IgD-negative memory B cell (primary cell): ENCODE measurements at regions not wholly inside any gene's neighbourhood (a gene's known extent, or its start where the extent isn't known, plus 50 kb on each side); places are given as distances from the start of the nearest gene placed in this dataset.
"Not testable (repeated sequence)": the region's sequence is repeated elsewhere in the genome, so short reads cannot be mapped to it uniquely, and the experiment has no call there.

Experiments used
- H3K27ac Mint-ChIP-seq, 3 donors: one replicate each; pipeline ENCODE4 v1.8.0; 2020 to 2022; ENCODE audit warnings: mild to moderate bottlenecking in 3 of 3, mixed read lengths in 3 of 3, moderate library complexity in 1 of 3
- H3K27me3 Mint-ChIP-seq: one replicate; pipeline ENCODE4 v1.8.0; 2021; ENCODE audit warnings: mixed read lengths
- H3K36me3 Mint-ChIP-seq: one replicate; pipeline ENCODE4 v1.8.0; 2020; ENCODE audit warnings: mild to moderate bottlenecking, mixed read lengths
- H3K4me1 Mint-ChIP-seq, 3 donors: one replicate each; pipeline ENCODE4 v1.8.0; 2020 to 2022; ENCODE audit warnings: mixed read lengths in 3 of 3, mild to moderate bottlenecking in 1 of 3
- H3K4me3 Mint-ChIP-seq, 4 donors: one replicate each; pipeline ENCODE4 v1.8.0; 2020 to 2022; ENCODE audit warnings: mild to moderate bottlenecking in 4 of 4, mixed read lengths in 4 of 4, moderate library complexity in 3 of 4
- H3K9me3 Mint-ChIP-seq, 3 donors: one replicate each; pipeline ENCODE4 v1.8.0; 2020 to 2021; ENCODE audit warnings: mixed read lengths in 3 of 3, mild to moderate bottlenecking in 1 of 3

GRCh38 chr1:30586671-30587070, 136.7 kb downstream of the MATN1 start:
- peaks cover 2 to 8% (median 4%) of the 10 kb centered on the region in 3 donors for H3K9me3 Mint-ChIP-seq
- H3K4me3 Mint-ChIP-seq, result no peak overlapping the region
- peaks cover 0 to 2% (median 0%) of the 10 kb centered on the region in 3 donors for H3K4me1 Mint-ChIP-seq
- no peak overlapping the region for H3K27ac Mint-ChIP-seq
- peaks cover 4% of the 10 kb centered on the region for H3K36me3 Mint-ChIP-seq
- peaks cover 22% of the 10 kb centered on the region for H3K27me3 Mint-ChIP-seq

DNA sequence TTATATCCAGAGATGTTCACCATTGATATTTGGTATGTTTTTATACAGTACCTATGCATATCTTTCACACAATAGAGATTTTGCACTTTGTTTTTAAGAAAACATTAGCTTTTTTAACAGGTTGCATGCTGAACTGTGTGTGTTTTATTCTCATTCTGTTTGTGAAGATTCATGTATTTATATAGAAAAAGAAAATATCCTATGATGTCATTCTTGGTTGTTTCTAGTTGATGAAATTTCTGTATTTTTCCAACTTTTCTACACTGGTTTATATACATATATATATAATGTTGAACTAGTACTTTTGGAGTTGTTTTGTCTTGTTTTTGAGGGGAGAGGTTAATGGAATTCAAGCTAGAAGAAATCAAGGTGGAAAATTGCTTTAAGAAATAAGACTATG, 143.8 kb downstream of the MATN1 start:
- Mint-ChIP-seq H3K4me1 (no peaks in the 10 kb centered on the region), H3K27me3 (peaks cover 14% of the 10 kb centered on the region), H3K9me3 (peaks cover 2 to 6% (median 4%) of the 10 kb centered on the region in 3 donors), H3K4me3 (no peak overlapping the region), H3K36me3 (no peaks in the 10 kb centered on the region), H3K27ac (no peak overlapping the region)

- Mint-ChIP-seq H3K27me3 (peaks cover 10% of the 10 kb centered on the region), H3K4me3 (no peak overlapping the region), H3K27ac (no peak overlapping the region), H3K9me3 (no peaks in the 10 kb centered on the region), H3K4me1 (no peaks in the 10 kb centered on the region), H3K36me3 (no peaks in the 10 kb centered on the region)
These were observed 148.3 kb downstream of the MATN1 start for GRCh38 chr1:30575066-30575465.

DNA sequence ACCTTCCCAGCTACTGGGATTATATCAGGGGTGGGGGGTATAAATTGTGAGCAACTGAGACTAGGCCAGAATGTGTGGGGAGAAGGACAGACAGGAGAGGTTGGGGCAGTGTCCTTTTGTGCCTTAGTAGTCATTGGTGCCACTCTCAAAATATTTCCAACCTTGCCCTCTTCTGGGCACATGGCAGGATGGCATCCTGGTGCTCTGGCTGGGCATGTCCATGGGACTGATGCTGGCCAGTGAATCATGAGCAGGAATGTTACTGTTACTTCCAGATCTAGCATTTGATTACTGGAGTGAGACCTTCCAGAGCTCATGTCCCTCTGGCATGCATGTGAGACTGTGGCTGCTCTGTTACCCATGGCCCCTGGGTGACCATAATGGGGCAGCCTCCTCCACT, 151.2 kb downstream of the MATN1 start:
- no peak overlapping the region for H3K4me3 Mint-ChIP-seq
- peaks cover 13% of the 10 kb centered on the region for H3K27me3 Mint-ChIP-seq
- peaks cover 0 to 3% (median 0%) of the 10 kb centered on the region in 3 donors for H3K4me1 Mint-ChIP-seq
- no peak overlapping the region for H3K27ac Mint-ChIP-seq
- peaks cover 0 to 6% (median 0%) of the 10 kb centered on the region in 3 donors for H3K9me3 Mint-ChIP-seq
- H3K36me3 Mint-ChIP-seq, result peaks cover 4% of the 10 kb centered on the region

- Mint-ChIP-seq H3K27ac (no peak overlapping the region), H3K27me3 (peaks cover 13% of the 10 kb centered on the region), H3K4me1 (peaks cover 0 to 3% (median 0%) of the 10 kb centered on the region in 3 donors), H3K9me3 (peaks cover 0 to 6% (median 0%) of the 10 kb centered on the region in 3 donors), H3K36me3 (peaks cover 4% of the 10 kb centered on the region), H3K4me3 (no peak overlapping the region)
These were observed 152.0 kb downstream of the MATN1 start for GRCh38 chr1:30571380-30571779.

- peaks cover 0 to 3% (median 0%) of the 10 kb centered on the region in 3 donors for H3K4me1 Mint-ChIP-seq
- H3K4me3 Mint-ChIP-seq, result no peak overlapping the region
- H3K27me3 Mint-ChIP-seq, result peaks cover 13% of the 10 kb centered on the region
- peaks cover 5 to 6% (median 5%) of the 10 kb centered on the region in 3 donors for H3K9me3 Mint-ChIP-seq
- no peak overlapping the region for H3K27ac Mint-ChIP-seq
- H3K36me3 Mint-ChIP-seq, result peaks cover 4% of the 10 kb centered on the region
These were observed 154.0 kb downstream of the MATN1 start for GRCh38 chr1:30569384-30569783.

- H3K27ac Mint-ChIP-seq, result no peak overlapping the region
These were observed 160.8 kb downstream of the MATN1 start for GRCh38 chr1:30562559-30562958.

GRCh38 chr1:30551603-30552002, 171.8 kb downstream of the MATN1 start:
- peaks cover 10% of the 10 kb centered on the region for H3K27me3 Mint-ChIP-seq
- no peaks in the 10 kb centered on the region for H3K36me3 Mint-ChIP-seq
- H3K27ac Mint-ChIP-seq, result no peak overlapping the region
- H3K4me3 Mint-ChIP-seq, result no peak overlapping the region
- no peaks in the 10 kb centered on the region for H3K4me1 Mint-ChIP-seq
- H3K9me3 Mint-ChIP-seq, result peaks cover 4 to 10% (median 8%) of the 10 kb centered on the region in 3 donors

More at GRCh38 chr1:30562559-30562958, 160.8 kb downstream of the MATN1 start:
- Mint-ChIP-seq H3K4me3 (no peak overlapping the region), H3K27me3 (peaks cover 5% of the 10 kb centered on the region), H3K9me3 (peaks cover 14 to 43% (median 18%) of the 10 kb centered on the region in 3 donors), H3K4me1 (no peaks in the 10 kb centered on the region), H3K36me3 (peaks cover 2% of the 10 kb centered on the region)

DNA sequence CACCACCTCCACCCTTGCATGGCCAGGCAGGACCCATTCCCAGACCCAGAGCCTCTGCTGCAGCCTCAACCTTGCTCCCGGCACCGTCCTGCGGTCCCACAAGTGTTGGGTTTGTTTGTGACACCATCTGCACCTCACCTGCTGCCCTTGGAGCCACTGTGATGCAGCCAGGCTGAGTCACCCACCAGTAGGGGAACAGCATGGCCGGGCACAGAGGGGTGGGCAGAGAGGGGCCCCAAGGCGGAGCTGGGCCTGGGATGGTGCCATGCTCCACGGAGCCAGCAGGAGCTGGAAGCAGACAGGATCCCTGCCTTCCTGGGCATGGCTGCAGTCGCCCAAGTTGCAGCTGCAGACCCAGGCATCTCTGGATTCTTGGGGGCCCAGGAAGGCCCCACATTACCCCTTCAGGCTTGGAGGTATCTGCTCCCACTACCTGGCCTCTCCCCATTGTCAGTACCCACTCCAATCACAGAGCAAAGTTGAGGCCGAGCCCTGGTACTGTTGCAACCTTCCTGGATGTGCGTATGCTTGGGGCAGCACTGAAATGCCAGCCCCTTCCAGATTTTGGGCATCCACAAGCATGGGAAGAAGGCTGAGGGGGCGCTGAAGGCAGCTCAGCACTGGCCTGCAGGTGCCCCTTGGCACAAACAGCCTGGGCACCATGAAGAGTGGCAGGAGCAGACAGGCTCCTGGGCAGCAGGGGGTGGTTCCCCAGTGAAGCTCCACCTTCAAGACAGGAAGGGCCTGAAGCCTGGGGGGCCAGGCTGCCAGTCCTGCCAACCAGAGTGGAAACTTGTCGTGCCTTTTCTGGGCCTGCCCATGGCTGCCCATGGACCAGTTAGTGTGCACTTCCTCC, 172.8 kb downstream of the MATN1 start:
- H3K9me3 Mint-ChIP-seq, result peaks cover 4 to 7% (median 6%) of the 10 kb centered on the region in 3 donors
- no peaks in the 10 kb centered on the region for H3K36me3 Mint-ChIP-seq
- no peaks in the 10 kb centered on the region for H3K4me1 Mint-ChIP-seq
- H3K27me3 Mint-ChIP-seq, result peaks cover 6% of the 10 kb centered on the region
- no peak overlapping the region for H3K4me3 Mint-ChIP-seq
- H3K27ac Mint-ChIP-seq, result no peak overlapping the region

DNA sequence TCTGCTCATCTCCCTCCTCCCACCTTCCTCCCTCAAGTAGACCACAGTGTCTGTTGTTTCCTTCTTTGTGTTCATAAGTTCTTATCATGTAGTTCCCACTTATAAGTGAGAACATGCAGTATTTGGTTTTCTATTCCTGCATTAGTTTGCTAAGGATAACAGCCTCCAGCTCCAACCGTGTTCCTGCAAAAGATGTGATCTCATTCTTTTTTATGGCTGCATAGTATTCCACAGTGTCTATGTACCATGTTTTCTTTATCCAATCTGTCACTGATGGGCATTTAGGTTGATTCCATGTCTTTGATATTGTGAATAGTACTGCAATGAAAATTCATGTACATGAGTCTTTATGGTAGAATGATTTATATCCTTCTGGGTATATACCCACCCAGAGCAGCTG, 173.5 kb downstream of the MATN1 start:
- H3K27me3 Mint-ChIP-seq, H3K4me1 Mint-ChIP-seq, H3K9me3 Mint-ChIP-seq, H3K4me3 Mint-ChIP-seq, H3K36me3 Mint-ChIP-seq, H3K27ac Mint-ChIP-seq: not testable (repeated sequence)

DNA sequence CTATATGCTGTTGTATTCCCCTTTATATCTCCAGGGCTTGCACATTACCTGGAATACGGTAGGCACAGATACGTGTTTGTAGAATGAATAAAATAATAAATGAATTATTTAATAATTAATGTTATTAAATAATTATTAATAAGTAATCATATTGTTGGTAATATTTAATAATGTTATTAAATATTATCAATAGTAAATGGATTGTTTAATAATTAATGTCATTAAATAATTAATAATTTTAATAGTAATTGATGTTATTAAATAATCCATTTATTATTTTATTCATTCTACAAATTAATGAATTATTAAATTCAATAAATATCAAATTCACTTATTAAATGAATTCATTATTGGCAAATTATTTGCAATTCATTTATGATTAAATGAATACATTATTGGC, 175.1 kb downstream of the MATN1 start:
- Mint-ChIP-seq H3K27me3 (peaks cover 7% of the 10 kb centered on the region), H3K27ac (no peak overlapping the region), H3K4me1 (no peaks in the 10 kb centered on the region), H3K4me3 (no peak overlapping the region), H3K9me3 (peaks cover 4 to 7% (median 6%) of the 10 kb centered on the region in 3 donors), H3K36me3 (no peaks in the 10 kb centered on the region)

- not testable (repeated sequence) for H3K9me3 Mint-ChIP-seq, H3K27me3 Mint-ChIP-seq, H3K4me1 Mint-ChIP-seq, H3K36me3 Mint-ChIP-seq, H3K4me3 Mint-ChIP-seq, H3K27ac Mint-ChIP-seq
These were observed 176.1 kb downstream of the MATN1 start for GRCh38 chr1:30547326-30547725.

DNA sequence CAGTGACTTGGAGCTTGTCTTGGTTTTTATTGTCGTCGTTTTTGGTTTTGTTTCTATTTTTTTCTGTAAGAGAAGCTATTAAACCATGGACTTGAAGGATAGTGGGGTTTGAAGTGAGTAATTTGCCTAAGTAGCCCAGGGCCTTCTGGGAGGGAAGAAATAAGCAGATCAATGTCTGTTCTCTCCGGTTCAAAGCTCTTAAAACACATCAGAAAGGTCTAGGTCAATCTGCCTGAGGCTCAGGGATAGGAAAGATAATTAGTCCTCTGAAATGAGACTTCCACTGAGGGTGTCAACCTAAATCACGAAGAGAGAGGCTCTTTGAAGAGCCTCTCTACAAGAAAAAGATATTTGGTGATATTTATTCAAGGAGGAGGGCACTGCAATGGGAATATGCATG, 178.0 kb downstream of the MATN1 start:
- H3K4me1 Mint-ChIP-seq, result no peaks in the 10 kb centered on the region
- H3K9me3 Mint-ChIP-seq, result peaks cover 2 to 6% (median 4%) of the 10 kb centered on the region in 3 donors
- peaks cover 7% of the 10 kb centered on the region for H3K27me3 Mint-ChIP-seq
- no peaks in the 10 kb centered on the region for H3K36me3 Mint-ChIP-seq
- peak overlapping the region in 1 of 4 donors; percentile 53 for H3K4me3 Mint-ChIP-seq
- H3K27ac Mint-ChIP-seq, result no peak overlapping the region

GRCh38 chr1:30541721-30542485, 181.5 kb downstream of the MATN1 start:
- H3K4me3 Mint-ChIP-seq, result no peak overlapping the region
- H3K27me3 Mint-ChIP-seq, result peaks cover 4% of the 10 kb centered on the region
- H3K9me3 Mint-ChIP-seq, result peaks cover 0 to 2% (median 0%) of the 10 kb centered on the region in 3 donors
- H3K27ac Mint-ChIP-seq, result no peak overlapping the region
- H3K4me1 Mint-ChIP-seq, result no peaks in the 10 kb centered on the region
- H3K36me3 Mint-ChIP-seq, result no peaks in the 10 kb centered on the region

- H3K27ac Mint-ChIP-seq, result no peak overlapping the region
- no peaks in the 10 kb centered on the region for H3K36me3 Mint-ChIP-seq
- H3K4me3 Mint-ChIP-seq, result no peak overlapping the region
- no peaks in the 10 kb centered on the region for H3K4me1 Mint-ChIP-seq
- H3K9me3 Mint-ChIP-seq, result peaks cover 0 to 2% (median 0%) of the 10 kb centered on the region in 3 donors
- H3K27me3 Mint-ChIP-seq, result peaks cover 4% of the 10 kb centered on the region
These were observed 182.7 kb downstream of the MATN1 start for GRCh38 chr1:30540611-30541192.
